PC-3 (cell line): ENCODE measurements at regions not wholly inside any gene's neighbourhood (a gene's known extent, or its start where the extent isn't known, plus 50 kb on each side); places are given as distances from the start of the nearest gene placed in this dataset.

ENCODE experiments used
- ATAC-seq: fragments of 200-7000 bp; cut with Tn5 transposase; 2 replicates; pipeline ENCODE4 v1.9.1; 2020; ENCODE audit warnings: mild to moderate bottlenecking, moderate library complexity
- BruUV-seq: library from RNA; stranded (reverse); fragments of 400-500 nt; replicated peaks from 2 replicates; lab custom pipeline; 2021; lab: Mats Ljungman, UMichigan
- CTCF ChIA-PET: fragments of 300-600 bp; sonication (Branson Sonifier 250); formaldehyde crosslinking; loops from one replicate; lab custom pipeline; 2022; ENCODE audit warnings: antibody characterized with exemption; lab: Charles Lee
- POLR2A ChIA-PET: fragments of 300-600 bp; sonication (Branson Sonifier 250); formaldehyde crosslinking; loops from one replicate; lab custom pipeline; 2022; ENCODE audit warnings: antibody characterized with exemption; ENCODE audit not compliant: unreplicated experiment; lab: Charles Lee
- DNase-seq: peaks from one replicate; pipeline ENCODE4 v3.0.0-alpha.2; 2015
- H2AFZ ChIP-seq: fragments of 300-600 bp; sonication (generic); 2 replicates; pipeline ENCODE4 v1.6.0; 2016; ENCODE audit warnings: antibody characterized with exemption, low read length
- H3F3A ChIP-seq: fragments of 300-600 bp; sonication (generic); one replicate; pipeline ENCODE4 v1.6.0; 2017; ENCODE audit warnings: antibody characterized with exemption, low read length, control low read depth, mild to moderate bottlenecking; ENCODE audit not compliant: unreplicated experiment
- H3K27ac ChIP-seq: fragments of 300-600 bp; sonication (generic); 2 replicates; pipeline ENCODE4 v1.5.1; 2016; ENCODE audit warnings: mild to moderate bottlenecking, low read length
- H3K27me3 ChIP-seq: fragments of 300-600 bp; sonication (generic); 2 replicates; pipeline ENCODE4 v1.6.1; 2016; ENCODE audit warnings: low read length, mixed read lengths
- H3K36me3 ChIP-seq: fragments of 300-600 bp; sonication (generic); 2 replicates; pipeline ENCODE4 v1.6.1; 2016; ENCODE audit warnings: low read depth, mixed run types, low read length, mixed read lengths
- H3K4me1 ChIP-seq: fragments of 300-600 bp; sonication (generic); 2 replicates; pipeline ENCODE4 v1.5.1; 2016; ENCODE audit warnings: low read length; ENCODE audit not compliant: insufficient read depth
- H3K4me2 ChIP-seq: fragments of 300-600 bp; sonication (generic); 2 replicates; pipeline ENCODE4 v1.6.0; 2016; ENCODE audit warnings: low read length
- H3K4me3 ChIP-seq: fragments of 300-600 bp; sonication (generic); 2 replicates; pipeline ENCODE4 v1.5.1; 2016; ENCODE audit warnings: mild to moderate bottlenecking, low read length, mixed read lengths
- H3K79me2 ChIP-seq: fragments of 300-600 bp; sonication (generic); 2 replicates; pipeline ENCODE4 v1.6.1; 2017; ENCODE audit warnings: low read length, mixed read lengths
- H3K9ac ChIP-seq: fragments of 300-600 bp; sonication (generic); 2 replicates; pipeline ENCODE4 v1.6.0; 2016; ENCODE audit warnings: mild to moderate bottlenecking, low read length
- H3K9me2 ChIP-seq: fragments of 300-600 bp; sonication (generic); replicated peaks from 2 replicates; pipeline ENCODE4 v1.6.1; 2016; ENCODE audit warnings: mixed run types, low read length, mixed read lengths
- H3K9me3 ChIP-seq: fragments of 300-600 bp; sonication (generic); 2 replicates; pipeline ENCODE4 v1.6.1; 2016; ENCODE audit warnings: low read length, mixed read lengths
- H4K20me1 ChIP-seq: fragments of 300-600 bp; sonication (generic); 2 replicates; pipeline ENCODE4 v1.6.1; 2016; ENCODE audit warnings: low read length, mixed read lengths
- CTCF ChIP-seq: fragments of 300-600 bp; sonication (generic); conservative IDR thresholded peaks from 2 replicates; pipeline ENCODE4 v1.5.1; 2017; ENCODE audit warnings: antibody characterized with exemption, low read depth, mild to moderate bottlenecking, low read length
- EZH2 ChIP-seq: fragments of 300-600 bp; sonication (generic); IDR thresholded peaks from one replicate; pipeline ENCODE4 v1.6.1; 2017; ENCODE audit warnings: antibody characterized with exemption, mild to moderate bottlenecking, low read length; ENCODE audit not compliant: unreplicated experiment
- EZH2phosphoT487 ChIP-seq: fragments of 300-600 bp; sonication (generic); IDR thresholded peaks from 2 replicates; pipeline ENCODE4 v1.6.1; 2018; ENCODE audit warnings: mild to moderate bottlenecking, antibody characterized with exemption, low read length, borderline replicate concordance
- intact Hi-C: fragments of 100-400 bp; cut with micrococcal nuclease; formaldehyde crosslinking; loops from 2 replicates; pipeline ENCODE4 v1.9.0; 2023

- intact Hi-C loops = no loop called here
- H3K27ac ChIP-seq = no peak overlapping the region
- H3K9me2 ChIP-seq = no peaks in the 10 kb centered on the region
- H3K9ac ChIP-seq = no peak overlapping the region
- H3K4me2 ChIP-seq = no peak overlapping the region
- H3K79me2 ChIP-seq = no peaks in the 10 kb centered on the region
- ATAC-seq (no peak), DNase-seq (no peak)
- ChIA-PET POLR2A (no interaction called here), CTCF (no interaction called here)
- H3K36me3 ChIP-seq = no peaks in the 10 kb centered on the region
- H4K20me1 ChIP-seq = no peaks in the 10 kb centered on the region
- no peak overlapping the region for H3K4me3 ChIP-seq
- TF ChIP-seq CTCF = no peak
- TF ChIP-seq EZH2phosphoT487 = no peak
- TF ChIP-seq EZH2 = no peak
- H2AFZ ChIP-seq = no peak overlapping the region
- no peaks in the 10 kb centered on the region for H3K4me1 ChIP-seq
- no peaks in the 10 kb centered on the region for H3K27me3 ChIP-seq
- no peaks in the 10 kb centered on the region for H3F3A ChIP-seq
- BruUV-seq = no TSS peak
- no peaks in the 10 kb centered on the region for H3K9me3 ChIP-seq
Measured at GRCh38 chr6:76465410-76465809, 392.9 kb upstream of the IMPG1 start.

- no peaks in the 10 kb centered on the region for H3K4me1 ChIP-seq
- H3K36me3 ChIP-seq = no peaks in the 10 kb centered on the region
- no peak overlapping the region for H3K4me2 ChIP-seq
- ATAC-seq (no peak), DNase-seq (no peak)
- intact Hi-C loops = no loop called here
- H3K9ac ChIP-seq = no peak overlapping the region
- no peak overlapping the region for H3K27ac ChIP-seq
- no peaks in the 10 kb centered on the region for H4K20me1 ChIP-seq
- no peaks in the 10 kb centered on the region for H3K9me2 ChIP-seq
- BruUV-seq = no TSS peak
- H3K79me2 ChIP-seq = no peaks in the 10 kb centered on the region
- no peaks in the 10 kb centered on the region for H3K9me3 ChIP-seq
- ChIA-PET CTCF (no interaction called here), POLR2A (no interaction called here)
- H3K4me3 ChIP-seq = no peak overlapping the region
- H2AFZ ChIP-seq = no peak overlapping the region
- no peak for TF ChIP-seq EZH2
- no peak for TF ChIP-seq CTCF
- TF ChIP-seq EZH2phosphoT487 = no peak
- no peaks in the 10 kb centered on the region for H3K27me3 ChIP-seq
- H3F3A ChIP-seq = no peaks in the 10 kb centered on the region
Measured at GRCh38 chr6:76453270-76453669, 380.8 kb upstream of the IMPG1 start.

GRCh38 chr6:76451926-76452709, 379.7 kb upstream of the IMPG1 start:
- BruUV-seq = no TSS peak
- H3K27me3 ChIP-seq = no peaks in the 10 kb centered on the region
- CTCF ChIA-PET = no interaction called here
- H3K79me2 ChIP-seq = no peaks in the 10 kb centered on the region
- no peak overlapping the region for H3K27ac ChIP-seq
- no peak overlapping the region for H2AFZ ChIP-seq
- H3K9ac ChIP-seq = no peak overlapping the region
- intact Hi-C loops = no loop called here
- ATAC-seq = no peak
- no peaks in the 10 kb centered on the region for H3K9me3 ChIP-seq
- TF ChIP-seq CTCF (no peak), EZH2phosphoT487 (no peak), EZH2 (no peak)
- no peak overlapping the region for H3K4me2 ChIP-seq
- no peak for DNase-seq
- H3K4me3 ChIP-seq = no peak overlapping the region
- POLR2A ChIA-PET = no interaction called here
- H3K36me3 ChIP-seq = no peaks in the 10 kb centered on the region
- no peaks in the 10 kb centered on the region for H4K20me1 ChIP-seq
- H3F3A ChIP-seq = no peaks in the 10 kb centered on the region
- no peaks in the 10 kb centered on the region for H3K4me1 ChIP-seq
- H3K9me2 ChIP-seq = no peaks in the 10 kb centered on the region
